ENCODE measurements at regions not wholly inside any gene's neighbourhood (a gene's known extent, or its start where the extent isn't known, plus 50 kb on each side); places are given as distances from the start of the nearest gene placed in this dataset.
"Not testable (repeated sequence)": the region's sequence is repeated elsewhere in the genome, so short reads cannot be mapped to it uniquely, and the experiment has no call there.

- H3K36me3 ChIP-seq (ENCODE audit: control insufficient read depth, insufficient read depth, low read length) = no peaks in the 10 kb centered on the region
- DNase-seq (ENCODE audit: extremely low read depth, insufficient read length) = no peak
- H3K27me3 ChIP-seq (replicated peaks; ENCODE audit: control insufficient read depth, insufficient read depth, low read length) = no peaks in the 10 kb centered on the region
- H3K4me3 ChIP-seq (replicated peaks; ENCODE audit: low read depth, low read length) = no peak overlapping the region
- TF ChIP-seq CTCF (IDR thresholded peaks at IDR 0.05; ENCODE audit: insufficient read depth, low read length, poor library complexity, severe bottlenecking) = no peak
Observed at GRCh38 chr1:187943606-187944403, 1115.1 kb downstream of the PLA2G4A start.

DNA sequence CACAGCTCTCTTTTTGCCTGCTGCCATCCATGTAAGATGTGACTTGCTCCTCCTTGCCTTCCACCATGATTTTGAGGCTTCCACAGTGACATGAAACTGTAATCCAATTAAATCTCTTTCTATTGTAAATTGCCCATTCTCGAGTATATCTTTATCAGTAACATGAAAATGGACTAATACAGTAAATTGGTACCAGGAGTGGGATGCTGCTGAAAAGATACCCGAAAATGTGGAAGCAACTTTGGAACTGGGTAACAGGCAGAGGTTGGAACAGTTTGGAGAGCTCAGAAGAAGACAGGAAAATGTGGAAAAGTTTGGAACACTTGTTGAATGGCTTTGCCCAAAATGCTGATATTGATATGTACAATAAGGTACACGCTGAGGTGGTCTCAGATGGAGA lies 1117.9 kb downstream of the PLA2G4A start:
- not testable (repeated sequence) for DNase-seq (ENCODE audit: extremely low read depth, insufficient read length); H3K4me3 ChIP-seq (replicated peaks; ENCODE audit: low read depth, low read length); H3K36me3 ChIP-seq (ENCODE audit: control insufficient read depth, insufficient read depth, low read length); H3K27me3 ChIP-seq (replicated peaks; ENCODE audit: control insufficient read depth, insufficient read depth, low read length)

- no peak for DNase-seq (ENCODE audit: extremely low read depth, insufficient read length)
- H3K27me3 ChIP-seq (replicated peaks; ENCODE audit: control insufficient read depth, insufficient read depth, low read length) = no peaks in the 10 kb centered on the region
- TF ChIP-seq CTCF (IDR thresholded peaks at IDR 0.05; ENCODE audit: insufficient read depth, low read length, poor library complexity, severe bottlenecking) = no peak
Observed at GRCh38 chr1:187947359-187947758, 1118.6 kb downstream of the PLA2G4A start.

DNA sequence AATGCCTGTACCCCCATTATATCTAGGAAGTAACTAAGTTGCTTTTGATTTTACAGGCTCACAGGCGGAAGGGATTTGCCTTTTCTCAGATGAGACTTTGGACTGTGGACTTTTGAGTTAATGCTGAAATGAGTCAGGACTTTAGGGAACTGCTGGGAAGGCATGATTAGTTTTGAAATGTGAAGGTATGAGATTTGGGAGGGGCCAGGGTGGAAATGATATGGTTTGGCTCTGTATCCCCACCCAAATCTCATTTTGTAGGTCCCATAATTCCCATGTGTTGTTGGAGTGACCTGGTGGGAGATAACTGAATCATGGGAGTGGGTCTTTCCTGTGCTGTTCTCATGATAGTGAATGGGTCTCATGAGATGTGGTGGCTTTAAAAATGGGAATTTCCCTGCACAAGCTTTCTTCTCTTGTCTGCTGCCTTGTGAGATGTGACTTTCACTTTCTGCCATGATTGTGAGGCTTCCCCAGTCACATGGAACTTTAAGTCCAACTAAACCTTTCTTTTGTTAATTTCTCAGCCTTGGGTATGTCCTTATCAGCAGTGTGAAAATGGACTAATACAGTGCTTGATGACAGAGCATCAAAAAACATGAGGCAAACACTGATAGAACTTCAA lies 1119.5 kb downstream of the PLA2G4A start:
- no peak for TF ChIP-seq CTCF (IDR thresholded peaks at IDR 0.05; ENCODE audit: insufficient read depth, low read length, poor library complexity, severe bottlenecking)
- no peak for DNase-seq (ENCODE audit: extremely low read depth, insufficient read length)
- no peaks in the 10 kb centered on the region for H3K36me3 ChIP-seq (ENCODE audit: control insufficient read depth, insufficient read depth, low read length)
- H3K4me3 ChIP-seq (replicated peaks; ENCODE audit: low read depth, low read length) = no peak overlapping the region
- no peaks in the 10 kb centered on the region for H3K27me3 ChIP-seq (replicated peaks; ENCODE audit: control insufficient read depth, insufficient read depth, low read length)

More at GRCh38 chr1:187947359-187947758, 1118.6 kb downstream of the PLA2G4A start:
- H3K4me3 ChIP-seq (replicated peaks; ENCODE audit: low read depth, low read length) = no peak overlapping the region
- no peaks in the 10 kb centered on the region for H3K36me3 ChIP-seq (ENCODE audit: control insufficient read depth, insufficient read depth, low read length)

DNA sequence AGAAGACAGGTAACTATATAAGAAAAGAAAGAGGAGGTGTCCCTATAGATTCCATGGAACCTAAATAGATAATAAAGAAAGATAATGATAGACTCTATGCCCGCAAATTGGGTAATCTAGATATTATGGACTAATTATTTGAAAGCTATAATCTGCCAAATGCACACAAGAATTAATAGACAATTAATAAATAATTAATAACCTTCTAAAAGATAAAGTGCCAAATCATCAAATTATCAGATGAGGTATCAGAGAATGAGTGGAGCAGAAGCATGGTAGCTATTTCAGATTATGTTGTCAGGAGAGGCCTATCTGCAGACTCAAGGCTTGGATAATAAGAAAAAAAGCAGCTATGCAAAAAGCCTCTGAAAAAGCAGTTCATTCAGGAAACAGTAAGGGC lies 1120.8 kb downstream of the PLA2G4A start:
- no peak for DNase-seq (ENCODE audit: extremely low read depth, insufficient read length)
- TF ChIP-seq CTCF (IDR thresholded peaks at IDR 0.05; ENCODE audit: insufficient read depth, low read length, poor library complexity, severe bottlenecking) = no peak
- Histone ChIP-seq H3K36me3 (ENCODE audit: control insufficient read depth, insufficient read depth, low read length) (no peaks in the 10 kb centered on the region), H3K27me3 (replicated peaks; ENCODE audit: control insufficient read depth, insufficient read depth, low read length) (no peaks in the 10 kb centered on the region), H3K4me3 (replicated peaks; ENCODE audit: low read depth, low read length) (no peak overlapping the region)

DNA sequence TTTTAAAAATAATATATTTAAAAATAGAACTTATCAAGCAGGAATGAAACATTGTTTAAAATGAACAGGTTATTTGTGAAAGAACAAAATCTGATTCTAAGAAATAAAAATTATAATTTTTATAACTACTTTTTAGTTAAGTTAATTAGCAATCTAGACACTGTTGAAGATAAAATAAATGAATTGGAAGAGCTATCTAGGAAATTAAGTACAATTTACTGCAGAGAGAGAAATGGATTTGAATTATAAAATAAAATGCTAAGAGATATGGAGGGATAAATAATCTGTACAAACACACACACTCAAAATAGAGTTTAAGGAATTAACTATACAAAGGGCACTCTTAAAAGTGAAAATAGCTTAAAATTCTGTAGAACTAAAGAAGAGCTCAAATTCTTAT lies 1123.1 kb downstream of the PLA2G4A start:
- Histone ChIP-seq H3K27me3 (replicated peaks; ENCODE audit: control insufficient read depth, insufficient read depth, low read length) (no peaks in the 10 kb centered on the region), H3K36me3 (ENCODE audit: control insufficient read depth, insufficient read depth, low read length) (no peaks in the 10 kb centered on the region), H3K4me3 (replicated peaks; ENCODE audit: low read depth, low read length) (no peak overlapping the region)
- DNase-seq (ENCODE audit: extremely low read depth, insufficient read length) = no peak
- TF ChIP-seq CTCF (IDR thresholded peaks at IDR 0.05; ENCODE audit: insufficient read depth, low read length, poor library complexity, severe bottlenecking) = no peak

Data from GM06990 (cell line).